ENCODE measurements at regions not wholly inside any gene's neighbourhood (a gene's known extent, or its start where the extent isn't known, plus 50 kb on each side); places are given as distances from the start of the nearest gene placed in this dataset.

DNA sequence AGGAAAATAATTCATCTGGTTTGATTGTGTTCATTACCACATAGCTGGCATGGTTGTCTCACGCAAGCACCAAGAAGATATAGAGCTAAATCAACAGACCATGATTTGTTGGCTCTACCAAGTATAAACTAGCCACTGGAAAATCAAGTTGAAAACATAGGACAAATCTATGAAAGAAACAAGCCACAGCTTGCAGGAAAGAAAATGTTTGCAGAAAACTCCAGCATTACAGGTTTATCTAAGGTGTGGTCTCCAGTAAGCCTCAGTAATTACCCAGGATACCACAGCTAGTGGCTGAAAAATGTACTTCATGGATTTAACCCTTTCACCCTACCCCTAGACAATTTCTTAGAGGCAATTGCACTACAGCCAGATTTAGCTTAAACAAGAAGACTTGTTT, 340.6 kb downstream of the SOX2 start:
- no peak for DNase-seq (ENCODE audit: low read depth in 3 of 3, low spot score in 1 of 3)

DNA sequence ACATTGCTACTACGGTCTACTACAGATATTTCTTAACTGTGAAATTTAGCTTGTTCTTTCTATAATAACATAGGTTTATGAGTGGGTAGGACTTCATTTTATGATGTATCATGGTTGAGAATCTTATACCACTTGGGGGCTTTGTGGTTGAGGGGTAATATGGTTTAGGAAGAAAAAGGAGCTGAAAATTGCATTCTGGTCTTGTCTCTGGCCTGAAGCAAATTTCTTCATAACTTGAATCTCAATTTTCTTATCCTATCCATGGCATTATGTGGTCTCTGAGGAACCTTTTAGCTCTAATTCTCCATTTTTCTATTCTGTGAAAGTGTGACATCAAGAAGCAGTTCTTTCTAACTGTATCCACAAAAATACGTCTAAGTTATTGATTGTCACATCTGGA, 341.0 kb downstream of the SOX2 start:
- DNase-seq (ENCODE audit: low read depth in 3 of 3, low spot score in 1 of 3): no peak

GRCh38 chr3:182058488-182058887, 346.8 kb downstream of the SOX2 start:
- no peak for DNase-seq (ENCODE audit: low read depth in 3 of 3, low spot score in 1 of 3)

DNA sequence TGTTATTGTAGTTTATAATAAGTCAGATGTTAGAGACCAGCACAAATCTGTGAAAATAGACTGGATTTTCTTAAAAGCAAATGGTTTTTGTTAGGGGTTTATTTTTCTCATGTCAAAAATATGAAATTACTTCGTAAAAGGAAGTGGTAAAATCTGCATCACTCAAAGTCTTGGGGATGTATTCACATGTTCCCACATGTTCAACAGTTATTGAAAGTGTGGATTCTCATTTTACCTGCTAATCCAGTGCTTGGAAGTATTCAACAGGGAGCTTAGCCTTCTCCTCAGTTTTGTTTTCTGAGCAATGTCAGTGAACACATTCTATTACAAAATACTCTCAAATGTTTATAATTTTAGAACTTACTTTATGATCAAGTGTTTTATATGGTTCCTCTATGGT, 352.0 kb downstream of the SOX2 start:
- no peak for DNase-seq (ENCODE audit: low read depth in 3 of 3, low spot score in 1 of 3)

DNA sequence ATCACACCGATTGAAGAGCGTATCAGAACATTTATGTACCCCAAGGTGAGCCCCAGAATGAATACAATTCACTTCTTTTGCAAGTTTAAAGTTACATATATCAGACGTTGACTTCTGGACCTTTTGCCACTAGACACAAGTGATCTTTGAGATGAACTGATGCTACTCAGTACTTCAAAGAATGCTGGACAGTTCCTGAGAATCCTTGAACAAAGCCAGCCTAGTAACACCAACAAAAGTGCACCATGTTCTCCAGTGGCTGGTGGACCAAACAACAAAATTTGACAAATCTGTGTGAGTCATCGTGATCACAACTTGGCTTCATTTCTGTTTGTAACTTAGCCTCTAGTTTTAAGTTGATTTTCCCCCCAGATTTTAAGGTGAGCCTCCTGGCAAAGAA, 355.7 kb downstream of the SOX2 start:
- DNase-seq (ENCODE audit: low read depth in 3 of 3, low spot score in 1 of 3): no peak

DNA sequence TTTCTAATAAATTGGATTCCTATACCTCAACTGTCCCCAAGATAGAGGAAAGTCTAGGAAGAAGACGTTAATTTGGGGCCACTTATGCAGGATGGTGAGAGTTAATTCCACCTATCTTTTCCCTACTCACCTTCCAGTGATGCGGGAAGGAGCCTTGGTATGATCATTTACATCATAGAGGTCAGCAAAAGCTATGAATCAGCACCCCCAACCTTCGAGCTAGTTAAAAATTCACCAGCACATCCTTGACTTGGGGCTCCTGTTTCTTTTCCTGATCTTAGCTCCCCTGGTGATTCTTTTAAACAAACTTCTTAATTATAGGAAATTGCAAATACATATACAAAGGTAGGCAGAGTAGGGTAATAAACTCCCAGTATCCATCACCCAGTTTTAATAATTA, 366.6 kb downstream of the SOX2 start:
- no peak for DNase-seq (ENCODE audit: low read depth in 3 of 3, low spot score in 1 of 3)

GRCh38 chr3:182078929-182079328, 367.2 kb downstream of the SOX2 start:
- DNase-seq (ENCODE audit: low read depth in 3 of 3, low spot score in 1 of 3): no peak

GRCh38 chr3:182081096-182081495, 369.4 kb downstream of the SOX2 start:
- DNase-seq (ENCODE audit: low read depth in 3 of 3, low spot score in 1 of 3): no peak

DNA sequence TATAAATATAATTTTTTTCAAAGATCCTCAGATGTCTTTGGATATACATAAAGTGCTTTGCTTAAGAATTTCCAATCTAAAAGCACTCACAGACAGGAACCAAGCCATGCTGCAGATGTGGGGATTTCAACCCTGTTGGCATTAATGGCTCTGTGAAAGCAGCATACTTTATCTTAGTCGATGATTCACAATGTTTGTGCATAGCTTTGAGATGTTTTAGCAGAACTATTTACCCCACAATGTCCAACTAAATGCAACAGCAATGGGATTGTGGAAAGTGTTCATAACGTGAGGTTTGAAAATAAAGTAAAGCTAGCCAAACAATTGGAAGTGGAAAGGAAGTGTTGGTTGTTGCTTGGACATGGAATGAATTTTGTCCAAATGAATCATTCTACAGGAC, 371.4 kb downstream of the SOX2 start:
- no peak for DNase-seq (ENCODE audit: low read depth in 3 of 3, low spot score in 1 of 3)

- no peak for DNase-seq (ENCODE audit: low read depth in 3 of 3, low spot score in 1 of 3)
Measured at GRCh38 chr3:182092662-182093262, 381.0 kb downstream of the SOX2 start.

- no peak for DNase-seq (ENCODE audit: low read depth in 3 of 3, low spot score in 1 of 3)
Measured at GRCh38 chr3:182094321-182094720, 382.6 kb downstream of the SOX2 start.

DNA sequence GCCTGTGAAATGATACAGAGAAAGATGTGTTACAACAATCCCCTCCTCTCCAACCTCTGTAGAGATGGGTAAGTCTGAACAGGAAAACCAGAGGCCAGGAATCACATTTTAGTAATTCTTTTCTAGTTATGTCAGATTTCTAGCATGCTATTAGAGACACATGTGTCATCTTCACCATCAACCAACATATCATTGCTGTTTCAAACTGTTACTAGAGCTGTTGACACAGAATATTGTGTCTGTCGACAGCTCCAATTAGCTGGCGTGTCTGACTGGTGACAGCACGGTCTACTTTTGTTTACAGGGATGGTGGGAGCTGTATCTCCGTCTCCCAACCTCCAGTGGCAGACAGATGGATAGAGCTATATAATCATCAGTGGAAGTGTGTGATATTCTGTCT, 393.2 kb downstream of the SOX2 start:
- no peak for DNase-seq (ENCODE audit: low read depth in 3 of 3, low spot score in 1 of 3)

GRCh38 chr3:182105875-182106274, 394.1 kb downstream of the SOX2 start:
- no peak for DNase-seq (ENCODE audit: low read depth in 3 of 3, low spot score in 1 of 3)

- DNase-seq (ENCODE audit: low read depth in 3 of 3, low spot score in 1 of 3): no peak
Measured at GRCh38 chr3:182108371-182108770, 396.6 kb downstream of the SOX2 start.

DNA sequence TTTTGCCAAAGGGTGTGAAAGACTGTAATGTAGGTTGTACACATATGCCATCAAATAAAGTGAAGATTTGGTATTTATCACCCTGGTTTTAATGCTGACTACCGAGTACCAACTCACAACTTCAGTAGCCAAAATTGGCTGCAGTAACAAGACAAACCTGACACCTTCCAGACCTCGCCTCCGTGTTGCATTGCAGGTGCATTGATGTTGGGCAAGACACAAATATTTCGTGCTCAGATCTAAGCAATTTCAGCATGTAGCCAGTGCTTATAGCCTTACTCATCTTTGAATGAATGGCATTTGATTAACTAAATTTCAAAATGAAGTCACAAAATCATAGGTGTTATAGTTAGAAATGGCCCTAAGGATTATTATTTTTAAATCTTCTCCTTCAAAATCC, 400.2 kb downstream of the SOX2 start:
- no peak for DNase-seq (ENCODE audit: low read depth in 3 of 3, low spot score in 1 of 3)

- DNase-seq (ENCODE audit: low read depth in 3 of 3, low spot score in 1 of 3): no peak
Measured at GRCh38 chr3:182115328-182116015, 403.7 kb downstream of the SOX2 start.

DNA sequence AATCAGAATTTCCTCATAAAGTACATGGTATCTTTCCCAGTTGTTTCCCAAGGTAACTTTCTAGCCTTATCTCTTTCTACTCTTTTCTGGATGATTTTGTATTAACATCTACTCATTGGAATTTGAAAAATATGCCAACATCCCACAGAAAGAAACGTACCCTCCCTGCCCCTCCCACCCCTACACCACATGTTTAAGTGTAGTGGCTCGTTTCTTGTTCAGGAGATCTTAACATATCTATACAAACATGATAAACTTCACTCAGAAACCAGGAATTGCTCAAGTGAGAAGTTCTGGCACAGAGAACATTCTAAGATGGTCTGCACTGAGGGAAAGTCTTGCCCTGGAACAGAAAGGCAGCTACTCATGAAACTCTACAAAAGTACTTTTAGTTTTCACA, 404.7 kb downstream of the SOX2 start:
- no peak for DNase-seq (ENCODE audit: low read depth in 3 of 3, low spot score in 1 of 3)

DNA sequence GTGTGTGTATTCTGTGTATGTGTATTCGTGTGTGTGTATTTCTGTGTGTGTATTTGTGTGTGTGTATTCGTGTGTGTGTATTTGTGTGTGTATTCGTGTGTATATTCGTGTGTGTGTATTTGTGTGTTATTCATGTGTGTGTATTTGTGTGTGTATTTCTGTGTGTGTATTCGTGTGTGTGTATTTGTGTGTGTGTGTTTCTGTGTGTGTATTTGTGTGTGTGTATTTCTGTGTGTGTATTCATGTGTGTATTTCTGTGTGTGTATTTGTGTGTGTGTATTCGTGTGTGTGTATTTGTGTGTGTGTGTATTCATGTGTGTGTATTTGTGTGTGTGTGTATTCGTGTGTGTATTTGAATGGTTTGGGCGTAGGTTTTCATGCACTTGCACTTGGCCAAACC, 405.4 kb downstream of the SOX2 start:
- DNase-seq (ENCODE audit: low read depth in 3 of 3, low spot score in 1 of 3): no peak

GRCh38 chr3:182117583-182117982, 405.9 kb downstream of the SOX2 start:
- DNase-seq (ENCODE audit: low read depth in 3 of 3, low spot score in 1 of 3): no peak

- no peak for DNase-seq (ENCODE audit: low read depth in 3 of 3, low spot score in 1 of 3)
Measured at GRCh38 chr3:182118066-182118465, 406.3 kb downstream of the SOX2 start.

- DNase-seq (ENCODE audit: low read depth in 3 of 3, low spot score in 1 of 3): no peak
Measured at GRCh38 chr3:182121401-182121800, 409.7 kb downstream of the SOX2 start.

- no peak for DNase-seq (ENCODE audit: low read depth in 3 of 3, low spot score in 1 of 3)
Measured at GRCh38 chr3:182122779-182123178, 411.1 kb downstream of the SOX2 start.

DNA sequence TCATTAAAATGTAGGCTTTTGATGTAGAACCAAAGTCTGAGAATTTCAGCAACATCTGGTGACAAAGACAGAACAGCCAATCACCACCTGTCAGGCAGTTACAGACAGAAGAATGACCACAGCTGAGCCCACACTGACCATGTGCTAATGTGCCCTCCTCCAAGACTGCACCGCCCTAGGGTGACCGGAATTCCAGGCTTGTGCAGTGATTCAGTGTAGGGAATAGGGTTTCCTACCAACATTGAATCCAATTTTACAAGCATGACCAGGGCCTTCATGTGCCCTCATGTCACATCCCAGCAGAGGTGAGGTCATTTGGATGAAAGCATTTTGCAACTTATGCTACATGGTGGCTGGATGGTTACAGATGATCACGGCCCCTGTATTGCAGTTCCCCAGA, 412.5 kb downstream of the SOX2 start:
- DNase-seq (ENCODE audit: low read depth in 3 of 3, low spot score in 1 of 3): no peak
